Lower leg skin (tissue), 3 donors: ENCODE measurements at regions not wholly inside any gene's neighbourhood (a gene's known extent, or its start where the extent isn't known, plus 50 kb on each side); places are given as distances from the start of the nearest gene placed in this dataset.

Source experiments
- CTCF ChIP-seq, 3 donors: fragments of 450-650 bp; IDR thresholded peaks; one replicate each; pipeline ENCODE4 v1.5.1; 2016; ENCODE audit warnings: antibody characterized with exemption in 3 of 3, mild to moderate bottlenecking in 3 of 3, moderate library complexity in 2 of 3
- POLR2A ChIP-seq, 2 donors: fragments of 450-650 bp; IDR thresholded peaks; one replicate each; pipeline ENCODE4 v1.6.1; 2016 to 2017; ENCODE audit warnings: antibody characterized with exemption in 2 of 2, mild to moderate bottlenecking in 1 of 2, moderate library complexity in 1 of 2

GRCh38 chr4:30001628-30002027, 718.5 kb upstream of the PCDH7 start:
- TF ChIP-seq CTCF (IDR thresholded peaks at IDR 0.05) (no peak), POLR2A (IDR thresholded peaks at IDR 0.05) (no peak)
